Stimulated activated CD4-positive, alpha-beta T cell treated with anti-CD3 and anti-CD28 coated beads, Interleukin-2, amount 100 ng/mL, for 48 hours (primary cell): ENCODE measurements at regions not wholly inside any gene's neighbourhood (a gene's known extent, or its start where the extent isn't known, plus 50 kb on each side); places are given as distances from the start of the nearest gene placed in this dataset.
A peak's percentile ranks its signal among the peaks of the same experiment; 100 is the strongest.

Experiments
- DNase-seq, 2 donors: peaks; one replicate each; pipeline ENCODE4 v3.0.0-alpha.2; 2020

DNA sequence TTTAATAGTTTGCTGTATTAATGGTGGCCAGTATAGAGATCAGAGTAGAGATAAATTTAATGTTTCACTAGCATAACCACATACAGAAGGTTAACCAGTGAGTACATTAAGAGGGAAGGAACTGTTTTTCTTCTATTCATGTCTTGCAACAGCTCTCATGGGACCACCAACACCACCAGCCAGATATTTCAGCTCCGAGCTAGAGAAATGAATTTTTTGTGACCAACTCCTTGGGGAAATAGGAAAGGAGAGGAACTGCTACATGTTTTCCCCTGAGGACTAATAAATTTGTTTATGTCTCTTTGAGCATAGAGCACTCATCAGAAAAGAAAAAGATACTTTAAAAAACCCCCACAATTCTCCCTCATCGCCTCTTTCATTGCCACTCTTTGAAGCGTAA lies 247.5 kb downstream of the MBNL1 start:
- no peak for DNase-seq

DNA sequence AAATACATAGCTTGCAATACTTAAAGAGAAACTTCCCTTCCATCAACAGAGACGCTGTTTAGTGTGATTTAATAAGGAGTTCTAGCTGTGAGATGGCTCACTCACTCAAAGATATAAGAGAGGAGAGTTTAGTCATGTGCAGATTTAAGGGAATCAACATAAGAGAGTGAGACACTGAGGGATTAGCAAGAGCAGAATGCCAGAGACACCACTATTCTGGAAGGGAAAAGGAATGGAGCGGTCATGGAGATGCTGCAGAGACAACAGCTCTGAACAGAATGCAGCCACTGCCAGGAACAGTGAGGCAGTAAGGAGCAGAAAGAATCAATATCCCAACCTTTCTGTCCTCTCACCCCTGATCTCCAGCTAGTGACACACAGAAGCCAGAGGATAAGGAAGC lies 248.8 kb downstream of the MBNL1 start:
- no peak for DNase-seq

DNA sequence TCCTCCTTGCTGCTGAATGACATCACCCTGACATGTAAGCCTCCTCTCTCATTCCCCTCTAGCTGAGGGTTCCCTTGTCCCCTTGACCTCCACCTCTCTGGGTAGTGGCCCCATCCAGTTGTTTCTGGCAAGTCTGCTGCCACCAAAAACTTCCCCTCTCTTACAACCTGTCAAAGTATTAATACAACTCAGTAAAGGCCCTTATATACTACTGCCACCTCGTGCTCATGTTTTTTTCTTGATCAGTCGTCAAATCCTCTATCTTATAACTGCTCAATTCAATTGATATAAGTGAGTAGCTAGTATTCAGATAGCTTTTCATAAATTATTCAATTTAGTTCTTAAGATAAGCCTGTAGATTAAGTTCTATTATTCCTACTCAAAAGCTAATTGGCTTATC lies 249.6 kb downstream of the MBNL1 start:
- no peak for DNase-seq

DNA sequence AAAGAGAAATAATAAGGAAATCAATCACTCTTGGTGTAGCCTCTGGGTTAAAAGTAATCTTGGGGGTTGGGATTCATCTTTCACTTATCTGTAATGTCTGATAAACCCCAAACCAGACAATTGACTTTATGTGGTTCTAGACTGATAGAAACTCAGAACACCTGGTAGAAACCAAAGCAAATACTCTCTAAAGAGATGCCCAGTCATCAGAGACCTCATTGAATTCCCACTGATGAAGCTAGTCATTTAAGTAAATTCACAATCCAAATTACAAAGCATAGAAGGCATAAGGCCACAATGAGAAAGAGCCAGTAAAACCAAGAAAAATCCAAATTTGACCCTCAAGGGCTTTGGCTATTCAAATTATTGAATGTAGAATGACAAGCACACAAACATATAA lies 250.6 kb downstream of the MBNL1 start:
- DNase-seq: no peak

DNA sequence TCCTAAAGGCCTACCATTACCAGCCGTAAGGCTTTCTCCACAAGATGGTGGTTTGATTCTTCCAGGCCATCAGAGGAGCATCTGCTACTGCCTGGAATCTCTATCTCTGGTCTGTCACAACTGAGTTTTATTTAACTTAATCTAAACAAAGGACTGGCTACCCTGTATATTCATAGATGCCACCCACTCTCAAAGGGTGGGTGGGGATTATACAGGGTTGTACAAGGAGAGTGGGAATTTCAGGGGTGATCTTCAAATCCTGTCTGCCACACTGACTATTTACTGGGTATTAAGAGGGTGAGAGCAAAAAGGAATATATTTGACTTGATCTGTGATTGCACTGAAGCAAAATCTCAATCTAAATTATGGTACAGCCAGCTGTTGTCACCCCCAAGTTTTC lies 253.3 kb downstream of the MBNL1 start:
- no peak for DNase-seq

DNA sequence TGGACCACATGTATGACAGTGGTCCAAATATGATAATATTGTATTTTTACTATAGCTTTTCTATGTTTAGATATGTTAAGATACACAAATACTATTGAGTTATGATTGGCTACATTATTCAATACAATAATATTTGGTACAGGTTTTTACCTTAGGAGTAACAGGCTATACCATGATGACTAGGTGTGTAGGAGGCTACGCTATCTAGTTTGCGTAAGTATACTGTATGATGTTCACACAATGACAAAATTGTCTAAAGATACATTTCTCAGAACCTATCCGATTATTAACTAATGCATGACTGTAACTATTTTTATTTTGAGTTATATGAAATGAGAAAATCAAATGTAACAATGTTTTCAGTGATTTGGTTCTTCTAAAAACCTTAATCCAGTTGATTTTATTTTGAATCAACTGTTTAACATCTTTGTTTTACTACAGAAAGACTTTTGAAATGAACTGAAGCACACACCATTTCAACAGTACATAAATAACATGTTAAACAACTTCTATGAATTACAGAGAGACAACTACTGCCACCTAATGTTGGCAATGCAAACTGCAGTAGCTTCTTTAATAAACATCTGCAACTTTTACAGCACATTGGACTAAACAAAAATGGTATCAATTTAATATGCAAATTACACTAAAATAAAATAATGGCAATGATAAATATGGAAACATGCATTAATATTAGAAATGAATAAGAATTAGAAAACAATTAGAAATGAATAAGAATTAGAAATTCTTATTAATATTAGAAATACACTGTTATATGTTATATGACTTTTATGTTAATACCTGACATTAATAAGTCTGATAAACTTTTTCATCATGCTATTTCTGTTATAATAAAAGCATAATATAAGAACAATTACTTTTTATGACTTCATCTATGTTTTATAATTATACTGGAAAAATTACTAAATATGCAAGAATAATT lies 255.7 kb downstream of the MBNL1 start:
- DNase-seq: peak; percentile 49 to 54

DNA sequence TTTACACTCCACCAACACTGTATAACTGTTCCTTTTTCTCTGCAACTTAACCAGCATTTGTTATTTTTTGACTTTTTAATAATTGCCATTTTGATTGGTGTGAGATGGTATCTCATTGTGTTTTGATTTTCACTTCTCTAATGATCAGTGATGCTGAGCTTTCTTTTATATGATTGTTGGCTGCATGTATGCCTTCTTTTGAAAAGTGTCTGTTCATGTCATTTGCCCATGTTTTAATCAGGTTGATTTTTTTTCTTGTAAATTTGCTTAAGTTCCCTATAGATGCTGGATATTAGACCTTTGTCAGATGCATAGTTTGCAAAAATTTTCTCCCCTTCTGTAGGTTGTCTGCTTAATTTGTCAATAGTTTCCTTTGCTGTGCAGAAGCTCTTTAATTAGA lies 263.0 kb downstream of the MBNL1 start:
- no peak for DNase-seq

DNA sequence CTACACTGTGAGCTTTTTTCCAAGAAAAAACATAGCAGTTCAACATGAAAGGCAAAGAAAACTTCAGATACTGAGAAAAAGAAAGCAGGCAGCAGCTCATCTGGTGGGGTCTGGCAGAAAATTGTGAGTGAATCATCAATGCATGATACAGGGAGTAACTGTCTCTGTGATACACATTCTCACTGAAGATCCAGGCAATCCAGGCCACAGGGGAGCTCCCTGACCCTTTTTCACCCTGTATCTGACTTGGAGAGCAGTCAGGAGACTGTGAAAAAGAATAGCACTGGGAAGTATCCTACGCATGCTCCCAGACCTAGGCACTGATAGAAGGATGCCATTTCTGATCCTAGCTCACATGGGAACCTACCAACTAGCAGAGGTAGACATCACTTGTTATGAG lies 269.8 kb downstream of the MBNL1 start:
- DNase-seq: no peak

DNA sequence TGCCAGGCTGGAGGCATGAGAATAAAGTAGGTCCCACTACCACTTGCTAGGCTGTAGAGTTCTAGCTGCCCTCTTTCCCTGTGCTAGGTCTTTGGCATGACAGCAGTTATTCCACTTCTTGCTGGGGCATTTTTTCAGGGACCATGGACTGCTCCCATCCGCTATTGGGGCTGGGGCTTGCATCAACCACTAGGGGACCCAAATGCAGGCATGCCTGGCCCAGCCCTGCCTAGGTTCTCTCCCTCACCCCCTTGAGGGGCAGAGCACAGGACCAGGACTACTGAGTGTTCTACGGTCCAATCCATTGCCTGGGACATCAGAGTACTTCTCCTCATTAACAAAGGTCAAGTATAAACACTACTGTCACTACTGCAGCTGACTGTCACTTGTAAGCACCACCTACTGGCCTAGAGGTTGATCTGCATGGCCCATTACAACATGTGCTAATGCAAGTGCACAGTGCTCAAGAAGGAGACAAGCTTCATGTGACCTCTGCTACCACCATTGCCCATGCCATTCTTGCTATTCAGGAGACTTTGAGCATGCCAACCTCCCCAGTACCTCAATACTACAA lies 270.5 kb downstream of the MBNL1 start:
- no peak for DNase-seq

DNA sequence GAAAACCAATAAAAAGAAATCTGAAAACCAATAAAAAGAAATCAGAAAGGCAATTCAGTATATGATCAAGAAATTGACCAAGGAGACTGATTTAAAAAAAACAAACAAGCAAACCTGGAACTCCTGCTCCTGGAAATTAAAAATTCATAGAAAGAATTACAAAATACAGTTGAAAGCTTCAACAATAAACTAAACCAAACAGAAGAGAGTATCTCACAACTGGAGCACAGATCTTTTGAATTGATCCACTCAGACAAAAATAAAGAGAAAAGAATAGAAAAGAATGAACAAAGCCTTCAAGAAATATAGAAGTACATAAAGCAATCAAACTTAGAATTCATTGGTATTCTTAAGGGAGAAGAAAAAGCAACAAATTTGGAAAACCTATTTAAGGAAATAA lies 271.4 kb downstream of the MBNL1 start:
- no peak for DNase-seq

DNA sequence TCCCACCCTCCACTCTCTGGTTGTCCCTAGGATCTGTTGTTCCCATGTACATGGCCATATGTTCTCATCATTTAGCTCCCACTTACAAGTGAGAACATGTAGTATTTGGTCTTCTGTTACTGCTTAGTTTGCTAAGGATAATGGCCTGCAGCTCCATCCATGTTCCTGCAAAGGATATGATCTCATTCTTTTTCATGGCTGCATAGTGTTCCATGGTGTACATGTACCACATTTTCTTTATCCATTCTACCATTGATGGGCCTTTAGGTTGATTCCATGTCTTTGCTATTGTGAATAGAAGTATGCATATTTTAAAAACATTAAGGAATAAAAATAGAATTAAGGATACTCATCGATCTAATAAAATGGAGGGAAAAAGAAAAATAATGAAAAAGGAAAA lies 278.4 kb downstream of the MBNL1 start:
- no peak for DNase-seq

DNA sequence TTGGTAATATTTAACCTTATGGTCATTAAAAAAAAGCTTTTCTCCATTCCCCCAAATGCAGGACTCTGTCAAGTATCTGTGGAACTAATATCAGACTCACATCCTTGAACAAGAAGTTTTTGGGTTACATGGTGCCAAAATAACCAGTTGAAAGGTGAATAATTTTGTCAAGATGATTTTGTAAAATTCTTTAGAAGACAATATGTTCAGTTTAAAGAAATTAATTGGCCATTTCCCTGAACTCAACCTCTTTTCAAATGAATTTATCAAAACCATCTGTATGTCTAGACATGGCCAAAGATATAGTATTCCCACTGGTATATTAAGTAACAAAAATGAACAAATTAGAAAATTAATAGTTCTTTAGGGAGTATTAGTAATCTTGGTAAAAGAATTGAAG lies 280.5 kb downstream of the MBNL1 start:
- no peak for DNase-seq

DNA sequence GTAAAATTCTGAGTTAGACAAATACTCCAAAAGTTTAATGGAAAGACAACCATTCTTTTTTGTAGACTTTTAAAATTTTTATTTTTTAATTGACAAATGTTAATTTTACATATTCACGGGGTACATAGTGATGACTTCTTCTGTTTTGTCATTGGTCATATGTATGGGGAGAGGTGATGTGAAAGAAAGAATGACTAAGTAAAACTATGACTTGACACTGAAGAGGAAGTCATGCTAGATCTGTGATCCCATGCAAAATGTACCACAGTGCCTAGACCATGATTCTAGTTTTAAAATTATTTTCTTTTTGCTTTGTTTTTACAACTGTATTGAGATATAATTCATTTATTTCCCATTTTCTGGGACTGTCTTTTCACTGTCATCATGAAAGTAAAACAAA lies 281.6 kb downstream of the MBNL1 start:
- no peak for DNase-seq

DNA sequence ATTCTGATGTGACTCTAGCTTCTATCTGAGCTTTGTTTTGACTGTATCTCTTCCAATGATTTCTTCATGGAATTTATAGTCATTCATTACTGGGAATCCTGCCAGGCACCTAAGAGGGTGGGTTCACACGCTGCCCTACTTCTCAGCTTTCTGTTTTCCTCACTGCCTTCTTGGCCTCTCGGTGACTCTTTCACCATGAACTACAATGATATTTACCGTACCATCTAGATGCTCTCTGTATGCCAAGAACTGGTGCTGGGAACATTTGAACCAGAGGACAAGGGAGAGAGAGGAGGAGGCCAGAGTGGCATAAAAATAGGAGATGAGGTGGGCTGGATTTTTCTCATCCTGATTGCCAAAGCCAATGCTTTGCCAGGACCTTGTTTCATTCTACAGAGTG lies 280.0 kb upstream of the P2RY1 start:
- DNase-seq: no peak

DNA sequence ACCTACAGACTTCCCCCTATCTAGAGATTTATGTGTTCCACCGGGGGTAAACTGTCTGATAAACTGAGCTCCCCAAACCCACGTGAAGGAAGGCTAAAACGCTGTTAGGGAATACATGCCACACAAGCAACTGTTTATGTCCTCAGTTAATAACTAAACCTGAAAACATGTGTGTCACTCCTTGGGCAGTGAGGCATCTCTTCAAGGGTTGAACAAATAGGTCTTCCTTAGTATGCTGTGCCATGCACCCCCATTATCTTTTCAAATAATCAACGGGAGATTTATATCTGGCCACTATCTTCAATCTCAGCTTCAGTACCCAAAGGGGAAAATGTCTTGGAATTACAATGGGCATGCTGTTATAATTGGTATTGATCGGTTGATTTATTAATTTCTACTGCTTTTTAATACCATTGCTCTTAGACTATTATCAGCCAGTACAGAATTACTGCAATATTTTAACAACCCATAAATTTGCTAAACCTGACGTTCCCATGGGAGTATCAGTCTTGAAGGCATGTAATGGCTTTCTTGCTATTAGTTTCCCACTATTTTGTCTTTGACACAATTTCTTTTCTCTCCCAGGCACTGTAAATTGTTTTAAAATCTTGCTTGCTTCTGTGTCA lies 279.2 kb upstream of the P2RY1 start:
- DNase-seq: no peak

DNA sequence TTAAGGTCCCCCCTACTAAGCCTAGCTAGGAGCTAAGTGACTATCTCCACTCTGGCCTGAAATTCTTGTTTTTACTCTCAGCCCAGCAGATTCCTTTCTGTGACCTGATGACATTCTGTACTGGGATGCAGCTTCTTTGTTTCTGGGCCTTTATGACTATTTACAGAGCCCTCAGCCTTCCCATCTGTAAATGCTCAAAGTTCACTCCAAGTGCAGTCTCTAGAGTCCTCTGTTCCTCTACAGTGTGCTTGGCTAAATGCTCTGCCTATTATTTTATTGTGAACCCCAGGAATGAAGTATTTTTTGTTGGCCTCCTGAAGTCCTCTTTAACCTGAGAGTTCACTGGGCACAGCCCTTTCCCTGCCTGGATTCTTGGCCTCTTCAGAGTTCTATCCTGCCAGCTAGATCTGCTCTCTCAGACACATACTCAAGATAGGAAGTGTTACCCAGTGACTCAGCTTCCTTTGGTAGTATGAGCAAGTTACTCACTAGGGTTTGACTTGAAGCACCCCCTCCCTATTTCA lies 278.1 kb upstream of the P2RY1 start:
- no peak for DNase-seq

DNA sequence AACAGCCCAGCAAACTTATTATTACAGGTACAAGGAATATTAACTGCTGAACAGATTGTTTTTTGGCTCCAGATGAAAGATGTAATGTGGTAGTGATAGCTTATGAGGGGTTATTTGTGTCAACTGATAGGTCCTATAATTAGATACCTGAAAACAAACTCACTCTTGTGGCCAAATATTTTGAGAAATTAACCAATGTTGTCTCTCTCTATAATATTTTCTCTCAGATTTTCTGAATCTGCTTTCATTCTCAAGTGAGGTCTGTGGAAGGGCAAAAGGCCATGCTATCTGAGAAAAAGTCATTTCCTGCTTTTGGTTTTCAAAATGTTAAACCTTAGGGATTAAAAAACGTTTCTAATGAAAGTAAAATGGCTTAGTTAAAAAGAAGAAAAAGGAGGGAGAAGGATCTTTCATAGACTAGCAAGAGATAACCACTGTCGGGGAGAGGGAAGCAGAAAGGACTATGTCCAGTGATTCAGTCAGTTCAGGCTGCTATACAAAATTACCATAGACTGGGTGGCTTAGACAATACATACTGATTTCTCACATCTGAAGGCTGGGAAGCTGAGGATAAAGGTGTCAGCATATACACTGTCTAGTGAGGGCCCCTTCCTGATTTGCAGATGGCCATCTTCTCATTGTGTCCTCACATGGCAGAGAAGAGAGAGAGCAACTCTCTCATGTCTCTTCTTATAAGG lies 277.5 kb upstream of the P2RY1 start:
- DNase-seq: no peak

DNA sequence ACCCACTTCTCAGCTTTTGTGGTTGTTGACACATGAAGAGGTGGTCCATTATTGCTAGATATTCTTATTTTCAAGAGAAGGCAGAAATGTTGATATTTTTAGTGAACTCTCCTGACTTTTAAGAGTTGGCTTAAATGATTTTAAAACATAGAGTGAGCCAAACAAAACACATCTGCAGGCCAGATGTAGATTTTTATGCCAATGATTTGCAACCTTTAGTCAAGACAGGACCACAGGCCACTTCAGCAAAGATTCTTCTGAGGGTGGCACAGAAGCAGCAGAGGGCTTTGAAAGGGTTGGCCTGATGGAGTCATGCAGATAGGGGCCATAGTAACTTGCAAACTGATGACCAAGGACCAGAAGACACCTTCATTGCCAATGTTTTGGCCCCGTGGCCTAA lies 276.5 kb upstream of the P2RY1 start:
- no peak for DNase-seq

DNA sequence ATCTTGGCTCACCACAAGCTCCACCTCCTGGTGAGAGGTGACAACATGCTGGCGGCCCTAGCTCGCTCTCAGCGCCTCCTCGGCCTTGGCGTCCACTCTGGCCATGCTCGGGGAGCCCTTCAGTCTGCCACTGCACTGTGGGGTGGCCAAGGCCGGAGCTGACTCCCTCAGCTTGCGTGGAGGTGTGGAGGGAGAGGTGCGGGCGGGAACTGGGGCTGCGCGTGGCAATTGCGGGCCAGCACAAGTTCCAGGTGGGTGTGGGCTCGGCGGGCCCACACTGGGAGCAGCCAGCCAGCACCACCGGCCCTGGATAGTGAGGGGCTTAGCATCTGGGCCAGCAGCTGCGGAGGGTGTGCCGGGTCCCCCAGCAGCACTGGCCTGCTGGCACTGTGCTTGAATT lies 275.7 kb upstream of the P2RY1 start:
- no peak for DNase-seq

DNA sequence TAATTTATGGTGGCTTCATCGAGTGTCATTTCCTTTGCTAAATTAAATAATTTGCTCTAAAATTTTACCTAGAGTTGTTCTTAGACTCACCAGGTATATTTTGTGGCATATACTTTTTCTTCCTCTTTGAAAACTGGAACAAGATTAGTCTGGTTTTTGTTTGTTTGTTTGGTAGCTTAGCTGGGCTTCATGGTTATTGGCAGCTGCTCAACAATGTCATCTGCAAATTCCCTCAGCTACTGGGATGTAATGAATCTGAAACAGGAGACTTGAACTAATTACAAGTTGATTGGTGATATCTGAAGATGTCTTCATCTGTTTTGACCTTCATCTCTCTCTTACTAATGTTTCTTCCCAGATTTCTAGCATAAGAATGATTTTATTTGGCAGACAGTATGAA lies 270.5 kb upstream of the P2RY1 start:
- no peak for DNase-seq

DNA sequence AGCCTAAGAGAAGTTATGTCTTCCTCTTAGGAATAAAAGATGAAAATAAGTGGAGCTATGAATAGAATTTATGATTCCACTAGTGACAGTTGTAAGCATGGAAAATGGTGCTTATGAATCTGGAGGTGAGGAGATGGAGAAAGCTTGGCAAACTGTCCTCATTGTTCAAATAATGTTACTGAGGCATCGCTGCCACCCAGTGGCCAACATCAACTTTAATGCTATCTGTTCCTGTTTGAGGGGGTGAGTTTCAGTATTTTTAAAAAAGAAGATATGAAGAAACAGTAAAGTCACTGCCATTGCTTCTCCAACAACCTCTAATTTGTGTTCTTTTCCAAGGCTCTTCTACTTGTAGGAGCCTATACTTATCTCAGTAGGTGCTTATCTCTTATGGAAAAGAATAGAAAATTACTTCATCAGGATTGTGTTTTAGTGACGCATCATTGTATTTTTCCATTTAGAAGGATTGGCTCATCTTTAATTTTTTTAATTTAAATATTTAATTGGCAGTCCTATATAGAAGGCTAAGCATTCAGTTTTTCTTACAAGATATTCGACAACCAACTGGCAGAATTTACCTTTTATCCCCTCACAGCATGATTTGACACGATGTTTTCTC lies 260.4 kb upstream of the P2RY1 start:
- DNase-seq: peak; percentile 5 to 10

DNA sequence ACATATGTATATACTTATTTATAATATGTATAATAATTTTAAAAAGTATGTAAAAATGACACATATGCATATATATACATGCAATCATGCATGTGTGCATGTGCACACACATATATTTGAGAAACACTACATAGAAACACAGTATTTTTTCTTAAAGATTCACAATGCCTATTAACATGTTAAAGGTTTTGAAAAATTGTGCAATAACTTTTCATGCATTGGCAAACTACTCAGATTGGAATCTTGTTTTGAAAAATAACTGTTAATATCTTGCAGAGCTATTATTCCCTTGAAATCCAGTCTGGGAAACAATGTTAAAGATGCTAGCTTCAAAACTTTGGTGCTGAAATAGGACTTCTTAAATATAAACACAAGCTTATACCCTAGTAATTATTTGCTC lies 256.2 kb upstream of the P2RY1 start:
- no peak for DNase-seq

DNA sequence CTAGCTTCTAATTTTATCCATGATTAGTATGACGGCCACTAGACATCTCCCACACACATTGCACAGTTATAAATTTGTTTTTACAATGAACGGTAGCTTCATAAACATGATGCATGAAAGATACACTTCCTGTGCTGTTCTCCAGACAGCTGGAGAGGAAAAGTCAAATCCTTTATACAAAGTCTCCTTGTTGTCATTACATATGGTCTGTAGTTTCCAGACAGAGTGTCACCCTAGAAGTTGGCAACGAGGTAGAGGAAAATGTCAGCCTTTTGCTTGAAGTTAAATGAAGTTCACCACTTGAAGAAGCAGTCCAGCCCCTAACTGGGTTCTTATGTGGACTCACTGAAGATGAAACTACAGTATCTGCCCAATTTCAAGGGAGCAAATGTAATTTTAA lies 253.0 kb upstream of the P2RY1 start:
- no peak for DNase-seq
